Erythroblast (primary cell): ENCODE measurements at regions not wholly inside any gene's neighbourhood (a gene's known extent, or its start where the extent isn't known, plus 50 kb on each side); places are given as distances from the start of the nearest gene placed in this dataset.

Experiments used
- GATA1 ChIP-seq: IDR thresholded peaks from 2 replicates; pipeline ENCODE4 v1.6.1; 2011; ENCODE audit warnings: low read depth, mild to moderate bottlenecking, control low read depth, low read length, moderate library complexity
- POLR2A ChIP-seq: IDR thresholded peaks from 2 replicates; pipeline ENCODE4 v1.6.1; 2011; ENCODE audit warnings: mild to moderate bottlenecking, low read length

DNA sequence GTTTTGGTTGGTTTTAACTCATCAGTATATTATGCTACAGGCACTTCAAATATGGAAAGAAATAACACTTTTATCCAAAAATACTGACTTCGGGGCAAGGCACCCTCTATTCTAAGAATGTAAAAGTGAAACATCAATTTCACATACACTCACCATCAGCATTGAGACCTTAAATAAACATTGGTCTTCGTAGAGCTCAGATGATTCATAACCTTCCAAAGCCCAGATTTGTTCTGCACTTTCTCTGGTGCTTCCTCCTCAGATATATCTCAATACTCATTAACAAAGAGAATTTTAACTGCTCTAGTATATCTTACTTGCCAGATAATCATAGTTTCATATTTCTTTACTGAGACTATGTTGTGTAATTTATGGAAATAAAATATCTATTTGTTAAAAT, 794.3 kb downstream of the LIG4 start:
- TF ChIP-seq POLR2A (no peak), GATA1 (no peak)
